Gastrocnemius medialis (tissue), 4 donors: ENCODE measurements at regions not wholly inside any gene's neighbourhood (a gene's known extent, or its start where the extent isn't known, plus 50 kb on each side); places are given as distances from the start of the nearest gene placed in this dataset.

Experiments used
- ATAC-seq, 2 donors: fragments of 150-250 bp; one replicate each; pipeline ENCODE4 v1.9.1; 2016
- DNase-seq, 2 donors: peaks; one replicate each; pipeline ENCODE4 v3.0.0-alpha.2; 2019
- H3K27ac ChIP-seq, 4 donors: fragments of 200-600 bp; sonication (generic); 1 replicate in 1 of 4; 2 replicates in 3 of 4; pipeline ENCODE4 v1.5.1; 2016 to 2018; ENCODE audit warnings: mild to moderate bottlenecking in 2 of 4, moderate library complexity in 1 of 4
- H3K27me3 ChIP-seq, 3 donors: fragments of 200-600 bp; sonication (generic) in 2 of 3; 1 replicate in 1 of 3; 2 replicates in 2 of 3; pipeline versions ENCODE4 v1.5.1 to v1.6.0; 2016 to 2019; ENCODE audit warnings: mild to moderate bottlenecking in 1 of 3, moderate library complexity in 1 of 3
- H3K36me3 ChIP-seq, 2 donors: fragments of 200-600 bp; sonication (generic) in 1 of 2; one replicate each; pipeline ENCODE4 v1.5.1; 2017 to 2018
- H3K4me1 ChIP-seq, 2 donors: fragments of 200-600 bp; sonication (generic) in 1 of 2; one replicate each; pipeline ENCODE4 v1.5.1; 2016 to 2017; ENCODE audit warnings: mild to moderate bottlenecking in 2 of 2
- H3K4me3 ChIP-seq, 4 donors: fragments of 200-600 bp; sonication (generic) in 3 of 4; 1 replicate in 1 of 4; 2 replicates in 3 of 4; pipeline ENCODE4 v1.5.1; 2016 to 2019; ENCODE audit warnings: mild to moderate bottlenecking in 2 of 4
- H3K9me3 ChIP-seq, 3 donors: fragments of 200-600 bp; sonication (generic) in 2 of 3; 1 replicate in 1 of 3; 2 replicates in 2 of 3; pipeline ENCODE4 v1.5.1; 2016 to 2019
- POLR2A ChIP-seq, 2 donors: fragments of 450-650 bp; IDR thresholded peaks; one replicate each; pipeline ENCODE4 v1.6.1; 2017; ENCODE audit warnings: antibody characterized with exemption in 2 of 2, mild to moderate bottlenecking in 2 of 2, moderate library complexity in 2 of 2
- in situ Hi-C, 4 donors: fragments of 200-750 bp; cut with MboI; loops; one replicate each; pipeline versions ENCODE4 v1.15.0 to v1.8.0; 2017; ENCODE audit warnings: low sequenced_read_pairs in 4 of 4
- intact Hi-C: fragments of 100-400 bp; cut with DNase I; formaldehyde crosslinking; loops from one replicate; pipeline ENCODE4 v1.15.1; 2023; ENCODE audit warnings: low total_unique reads
- TF ChIP-seq, protein P1 (sequence below), 5 experiments: fragments of 450-650 bp in 3 of 5; fragments of 200-600 bp in 2 of 5; sonication (generic) in 2 of 5; IDR thresholded peaks in 4 of 5; conservative IDR thresholded peaks in 1 of 5; 1 replicate in 4 of 5; 2 replicates in 1 of 5; pipeline ENCODE4 v1.5.1; 2016 to 2019; ENCODE audit warnings: antibody characterized with exemption in 5 of 5, mild to moderate bottlenecking in 3 of 5, moderate library complexity in 3 of 5

- no peak for DNase-seq
- TF ChIP-seq POLR2A (IDR thresholded peaks at IDR 0.05), result no peak
- TF ChIP-seq, protein P1, sequence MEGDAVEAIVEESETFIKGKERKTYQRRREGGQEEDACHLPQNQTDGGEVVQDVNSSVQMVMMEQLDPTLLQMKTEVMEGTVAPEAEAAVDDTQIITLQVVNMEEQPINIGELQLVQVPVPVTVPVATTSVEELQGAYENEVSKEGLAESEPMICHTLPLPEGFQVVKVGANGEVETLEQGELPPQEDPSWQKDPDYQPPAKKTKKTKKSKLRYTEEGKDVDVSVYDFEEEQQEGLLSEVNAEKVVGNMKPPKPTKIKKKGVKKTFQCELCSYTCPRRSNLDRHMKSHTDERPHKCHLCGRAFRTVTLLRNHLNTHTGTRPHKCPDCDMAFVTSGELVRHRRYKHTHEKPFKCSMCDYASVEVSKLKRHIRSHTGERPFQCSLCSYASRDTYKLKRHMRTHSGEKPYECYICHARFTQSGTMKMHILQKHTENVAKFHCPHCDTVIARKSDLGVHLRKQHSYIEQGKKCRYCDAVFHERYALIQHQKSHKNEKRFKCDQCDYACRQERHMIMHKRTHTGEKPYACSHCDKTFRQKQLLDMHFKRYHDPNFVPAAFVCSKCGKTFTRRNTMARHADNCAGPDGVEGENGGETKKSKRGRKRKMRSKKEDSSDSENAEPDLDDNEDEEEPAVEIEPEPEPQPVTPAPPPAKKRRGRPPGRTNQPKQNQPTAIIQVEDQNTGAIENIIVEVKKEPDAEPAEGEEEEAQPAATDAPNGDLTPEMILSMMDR (IDR thresholded peaks at IDR 0.05 in 4 of 5, conservative IDR thresholded peaks at IDR 0.05 in 1 of 5), result no peak
- H3K4me3 ChIP-seq, result no peak overlapping the region
- intact Hi-C loops (no loop called here), in situ Hi-C loops (no loop called here)
- ATAC-seq, result no peak
- H3K9me3 ChIP-seq, result no peaks in the 10 kb centered on the region
- H3K27ac ChIP-seq, result no peak overlapping the region
- H3K4me1 ChIP-seq, result no peaks in the 10 kb centered on the region
- no peaks in the 10 kb centered on the region for H3K27me3 ChIP-seq
- no peaks in the 10 kb centered on the region for H3K36me3 ChIP-seq
Measured at GRCh38 chr4:144295286-144295995, 154.9 kb upstream of the GYPA start.

- no peak for ATAC-seq
- H3K9me3 ChIP-seq, result no peaks in the 10 kb centered on the region
- H3K4me1 ChIP-seq, result no peaks in the 10 kb centered on the region
- no peak for TF ChIP-seq POLR2A (IDR thresholded peaks at IDR 0.05)
- TF ChIP-seq, protein P1 (IDR thresholded peaks at IDR 0.05 in 4 of 5, conservative IDR thresholded peaks at IDR 0.05 in 1 of 5), result no peak
- no peaks in the 10 kb centered on the region for H3K27me3 ChIP-seq
- no peak overlapping the region for H3K27ac ChIP-seq
- DNase-seq, result no peak
- H3K36me3 ChIP-seq, result no peaks in the 10 kb centered on the region
- H3K4me3 ChIP-seq, result no peak overlapping the region
- intact Hi-C loops (no loop called here), in situ Hi-C loops (no loop called here)
Measured at GRCh38 chr4:144296941-144297340, 156.4 kb upstream of the GYPA start.

GRCh38 chr4:144298519-144298918 lies 158.0 kb upstream of the GYPA start:
- Histone ChIP-seq H3K36me3 (no peaks in the 10 kb centered on the region), H3K4me3 (no peak overlapping the region), H3K27ac (no peak overlapping the region), H3K9me3 (no peaks in the 10 kb centered on the region), H3K27me3 (no peaks in the 10 kb centered on the region), H3K4me1 (no peaks in the 10 kb centered on the region)
- TF ChIP-seq, protein P1 (IDR thresholded peaks at IDR 0.05 in 4 of 5, conservative IDR thresholded peaks at IDR 0.05 in 1 of 5), result no peak
- TF ChIP-seq POLR2A (IDR thresholded peaks at IDR 0.05), result no peak
- in situ Hi-C loops (no loop called here), intact Hi-C loops (no loop called here)
- ATAC-seq (no peak), DNase-seq (no peak)

GRCh38 chr4:144300616-144301015 lies 160.1 kb upstream of the GYPA start:
- Histone ChIP-seq H3K27ac (no peak overlapping the region), H3K4me1 (no peaks in the 10 kb centered on the region), H3K36me3 (no peaks in the 10 kb centered on the region), H3K27me3 (no peaks in the 10 kb centered on the region), H3K9me3 (no peaks in the 10 kb centered on the region), H3K4me3 (no peak overlapping the region)
- intact Hi-C loops, result no loop called here
- TF ChIP-seq, protein P1 (IDR thresholded peaks at IDR 0.05 in 4 of 5, conservative IDR thresholded peaks at IDR 0.05 in 1 of 5), result no peak
- no peak for TF ChIP-seq POLR2A (IDR thresholded peaks at IDR 0.05)
- in situ Hi-C loops, result no loop called here
- no peak for DNase-seq
- no peak for ATAC-seq
